HS-27A (cell line): ENCODE measurements at regions not wholly inside any gene's neighbourhood (a gene's known extent, or its start where the extent isn't known, plus 50 kb on each side); places are given as distances from the start of the nearest gene placed in this dataset.

ENCODE experiments used
- DNase-seq: peaks from one replicate; pipeline ENCODE4 v3.0.0-alpha.2; 2012; ENCODE audit warnings: low read depth, missing footprints

DNA sequence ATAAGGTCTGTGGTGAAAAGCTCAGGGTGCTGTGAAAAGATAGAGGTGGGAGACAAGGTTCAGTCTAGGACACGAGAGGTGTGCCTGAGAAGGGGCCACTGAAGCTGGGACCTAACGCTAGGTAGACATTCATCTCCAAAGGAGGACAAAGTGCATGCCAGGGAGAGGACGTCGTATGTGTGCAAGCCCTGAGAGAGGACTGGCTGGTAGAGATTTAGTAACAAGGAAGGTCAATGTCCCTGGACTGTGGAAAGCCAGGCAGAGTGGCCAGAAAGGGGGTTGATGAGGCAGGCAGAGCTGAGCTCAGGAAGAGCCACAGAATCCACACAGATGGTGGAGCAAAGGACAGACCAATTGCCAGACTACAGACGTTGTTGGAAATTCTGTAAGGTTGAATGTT, 817.6 kb downstream of the CCSER2 start:
- DNase-seq: no peak

DNA sequence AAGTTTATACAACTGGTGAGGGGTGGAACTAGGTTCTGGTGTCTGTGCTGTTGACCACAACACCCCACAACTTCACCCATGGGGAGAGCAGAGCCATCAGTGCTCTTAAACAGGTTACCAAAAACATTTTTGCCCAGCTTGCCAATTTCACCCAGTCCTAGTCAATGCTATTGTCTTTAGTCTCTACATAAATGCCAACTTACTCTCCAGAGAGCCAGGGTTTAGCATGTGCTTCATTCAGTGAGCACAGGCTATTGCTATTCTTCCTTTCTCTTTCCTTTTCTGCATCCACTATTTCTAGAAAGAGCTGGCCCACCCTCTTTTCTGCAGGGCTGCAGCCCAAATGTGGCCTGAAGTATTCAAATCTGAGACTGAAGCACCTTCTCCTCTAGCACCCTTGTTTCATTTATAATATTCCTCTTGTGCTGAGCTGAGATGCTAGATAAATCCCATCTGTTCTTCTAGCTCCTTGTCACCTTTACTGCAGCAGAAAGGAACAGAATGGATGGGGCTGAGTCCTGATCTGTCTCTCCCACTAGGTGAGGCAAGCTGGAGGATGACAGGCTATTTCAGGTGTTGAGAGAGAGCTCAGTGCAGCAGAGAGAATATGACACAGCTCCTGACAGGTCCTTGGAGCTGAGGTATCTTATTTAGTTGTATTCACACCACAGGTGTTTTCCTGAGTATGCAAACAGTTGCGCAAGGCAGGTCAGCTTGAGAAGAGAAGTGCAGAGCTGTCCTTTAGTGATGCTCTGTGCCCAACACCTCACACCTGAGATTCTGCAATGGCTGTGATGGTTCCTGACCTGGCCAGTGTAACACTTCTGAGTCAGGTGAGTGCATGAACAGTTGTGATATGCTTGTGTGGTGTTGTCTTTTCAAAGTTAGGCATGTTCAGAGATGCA, 819.2 kb downstream of the CCSER2 start:
- DNase-seq: no peak

DNA sequence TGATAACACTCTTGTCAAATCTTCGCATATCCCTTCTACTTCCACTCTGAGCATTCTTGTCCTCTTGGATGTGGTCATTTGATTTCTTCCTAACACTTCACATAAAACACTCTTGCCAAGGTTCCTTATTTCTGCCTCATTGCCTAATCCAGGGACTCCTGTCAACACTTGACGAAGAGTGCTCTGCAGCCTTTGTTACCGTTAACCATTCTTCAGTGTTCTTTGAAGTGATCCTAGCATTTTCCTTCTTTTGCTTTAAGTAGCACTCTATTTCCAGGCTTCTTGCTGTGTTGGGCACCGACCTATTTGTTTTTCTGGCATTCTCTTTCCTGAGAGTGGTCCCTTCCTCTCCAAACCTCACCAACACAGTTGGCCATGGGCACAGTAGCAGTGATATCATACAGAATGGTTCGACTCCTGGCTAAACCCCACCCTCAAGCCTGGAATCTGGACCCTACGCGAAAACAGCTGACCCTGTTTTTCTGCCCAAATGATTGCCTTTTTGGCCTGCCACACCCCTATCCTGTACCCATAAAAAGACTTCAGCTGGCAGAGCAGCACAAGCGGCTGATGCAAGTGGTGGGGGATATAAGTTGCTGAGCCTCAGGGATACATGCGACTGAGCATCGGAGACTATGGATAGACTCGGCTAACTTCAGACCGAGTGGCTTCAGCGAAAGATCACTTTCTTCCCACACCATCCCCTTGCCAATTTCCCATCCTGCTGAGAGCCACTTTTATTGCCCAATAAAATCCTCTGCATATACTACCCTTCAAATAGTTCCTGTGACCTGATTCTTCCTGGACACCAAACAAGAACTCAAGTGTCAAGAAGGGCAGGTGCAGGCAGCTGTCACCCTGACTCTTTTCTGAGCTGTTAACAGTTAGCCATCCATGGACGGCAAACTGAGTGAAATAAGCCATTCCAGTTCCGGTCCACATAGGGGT, 820.6 kb downstream of the CCSER2 start:
- DNase-seq: no peak

DNA sequence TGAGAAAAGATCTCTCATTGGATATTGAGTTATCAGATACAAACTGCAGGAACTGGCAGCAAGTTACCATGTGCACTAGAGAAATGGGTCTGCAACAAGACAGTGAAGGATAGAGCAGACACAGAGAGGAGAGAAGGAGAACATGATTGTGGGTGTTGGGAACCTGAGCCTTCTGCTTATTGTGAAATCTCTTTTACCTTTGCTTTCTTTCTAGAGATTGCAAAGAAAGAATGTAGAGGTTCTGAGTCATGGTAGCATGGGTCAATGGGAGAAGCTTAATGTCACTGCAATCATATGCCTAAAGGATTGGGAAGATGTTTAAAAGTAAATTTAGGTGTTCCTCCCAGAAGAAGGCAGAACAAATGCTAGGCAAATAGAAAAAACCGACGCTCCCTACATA, 821.4 kb downstream of the CCSER2 start:
- DNase-seq: no peak

DNA sequence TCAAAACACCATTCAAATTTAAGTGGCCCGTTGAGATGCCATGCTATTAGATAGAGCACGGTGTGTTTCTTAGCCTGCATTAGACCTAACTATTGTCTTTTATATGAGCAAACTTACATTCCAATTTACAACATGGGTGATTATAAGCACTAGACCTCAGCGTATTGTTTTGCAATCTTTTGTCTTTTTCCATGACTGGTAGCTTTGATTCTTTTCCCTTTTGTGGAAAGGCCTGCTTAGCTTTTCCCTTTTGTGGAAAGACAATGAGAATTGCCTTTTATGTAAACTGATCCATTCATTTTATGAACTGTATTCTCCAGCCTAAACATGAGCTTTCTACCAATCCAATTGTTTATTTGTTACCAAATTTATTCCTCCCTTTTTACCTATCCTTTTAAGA, 823.1 kb downstream of the CCSER2 start:
- no peak for DNase-seq

DNA sequence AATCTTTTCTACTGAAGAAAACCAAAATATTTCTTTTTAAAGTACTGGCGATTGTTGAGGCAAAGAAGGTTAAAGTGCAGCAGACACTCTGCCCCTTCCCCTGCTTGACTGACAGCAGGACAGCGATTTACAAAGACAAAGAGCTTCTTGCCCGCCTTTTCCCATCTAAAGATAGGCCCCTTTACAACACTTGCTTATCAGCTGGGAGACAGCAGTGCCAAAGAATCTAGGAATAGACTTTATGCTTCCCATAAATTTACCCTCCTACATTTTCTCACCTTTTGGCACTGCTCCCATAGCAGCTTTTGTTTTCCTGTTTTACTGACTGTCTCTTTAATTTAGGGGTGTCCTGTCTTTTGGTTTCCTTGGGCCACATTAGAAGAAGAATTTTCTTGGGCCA, 824.1 kb downstream of the CCSER2 start:
- no peak for DNase-seq

DNA sequence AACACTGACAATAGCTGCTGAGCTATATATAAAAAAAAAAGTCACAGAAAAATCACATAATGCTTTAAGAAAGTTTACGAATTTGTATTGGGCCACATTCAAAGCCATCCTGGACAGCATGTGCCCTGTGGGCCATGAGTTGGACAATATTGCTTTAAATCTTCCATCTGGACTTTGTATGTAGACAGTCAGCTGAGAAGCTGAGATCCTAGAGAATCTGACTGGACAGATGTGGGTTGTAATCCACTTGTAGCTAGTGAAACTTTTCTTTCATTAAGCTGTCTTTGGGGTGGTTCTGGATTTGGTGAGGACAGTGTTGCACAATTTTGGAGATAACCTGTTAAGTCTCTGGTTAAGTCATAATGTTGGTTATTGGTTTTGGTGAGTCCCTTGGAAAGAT, 824.5 kb downstream of the CCSER2 start:
- DNase-seq: no peak

DNA sequence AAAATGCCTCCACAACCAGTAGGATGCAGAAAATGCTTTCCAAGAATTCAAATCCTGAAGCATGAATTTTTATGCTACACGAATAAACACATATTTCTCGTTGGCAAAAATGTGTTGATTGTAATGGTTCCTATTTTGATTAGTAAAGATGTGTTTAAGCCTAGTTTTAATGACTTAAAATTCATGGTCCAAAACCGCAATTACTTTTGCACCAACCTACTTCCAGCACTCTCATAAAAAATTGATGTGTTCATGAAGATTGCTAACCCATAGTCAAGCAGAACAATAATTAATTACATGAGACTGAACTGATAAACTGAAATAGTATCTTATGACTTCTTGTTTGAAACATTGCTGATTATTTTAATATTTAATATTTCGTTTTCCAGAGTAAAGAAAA, 828.8 kb downstream of the CCSER2 start:
- no peak for DNase-seq

DNA sequence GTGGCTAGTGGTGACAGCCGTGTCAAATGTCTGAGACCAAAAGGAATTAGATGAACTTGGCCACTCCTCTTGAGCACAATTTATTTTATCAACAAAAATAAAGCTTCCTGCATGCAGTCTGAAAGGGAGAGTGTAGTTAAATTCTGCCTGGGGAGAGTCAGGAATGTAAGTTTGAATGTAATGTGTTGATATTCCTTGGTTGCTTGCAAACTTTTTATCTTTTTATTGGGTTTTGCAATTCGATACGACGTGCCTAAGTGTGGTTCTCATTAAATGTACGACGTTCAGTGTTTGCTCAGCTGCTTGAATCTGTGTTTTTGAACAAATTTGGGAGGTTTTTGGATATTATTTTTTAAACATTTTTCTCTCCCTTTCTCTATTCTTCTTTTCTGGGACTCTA, 839.9 kb downstream of the CCSER2 start:
- no peak for DNase-seq

DNA sequence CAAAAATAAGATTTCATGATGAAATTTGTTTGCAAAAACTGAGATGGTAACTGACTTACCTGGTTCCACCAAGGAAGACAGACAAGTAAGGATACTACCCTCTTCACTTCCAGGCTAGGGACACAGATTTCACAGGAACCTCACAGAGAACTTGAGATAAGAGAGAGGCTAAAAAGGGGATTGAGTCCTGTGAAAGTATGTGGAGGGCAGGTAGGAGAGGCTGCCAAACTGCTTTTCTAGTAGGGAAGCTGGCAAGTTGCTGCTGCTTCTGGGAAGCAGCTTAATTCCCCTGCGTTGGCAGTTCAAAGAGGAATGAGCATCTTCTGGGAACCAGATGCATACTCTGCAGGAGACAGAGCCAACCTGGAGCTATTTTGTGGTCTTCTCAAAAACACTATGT, 841.6 kb downstream of the CCSER2 start:
- DNase-seq: no peak

DNA sequence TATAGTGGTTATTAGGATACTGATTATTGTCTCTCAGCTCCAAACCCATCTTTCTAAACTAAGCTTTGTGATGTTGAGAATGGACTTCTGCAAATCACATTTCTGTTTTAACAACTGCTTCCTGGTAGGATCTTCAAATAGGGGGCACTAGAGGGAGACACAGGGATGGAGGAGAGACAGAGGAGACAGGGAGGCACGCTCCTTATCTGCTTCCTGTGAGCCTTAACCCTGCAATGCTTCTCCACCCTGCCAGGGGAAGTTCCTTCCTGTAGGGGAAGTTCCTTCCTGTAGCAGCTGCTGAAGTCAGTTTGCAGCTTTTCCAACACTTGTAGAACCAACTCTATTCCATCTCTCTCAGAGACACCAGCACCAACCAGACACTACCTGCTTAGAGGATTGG, 847.2 kb downstream of the CCSER2 start:
- DNase-seq: no peak

DNA sequence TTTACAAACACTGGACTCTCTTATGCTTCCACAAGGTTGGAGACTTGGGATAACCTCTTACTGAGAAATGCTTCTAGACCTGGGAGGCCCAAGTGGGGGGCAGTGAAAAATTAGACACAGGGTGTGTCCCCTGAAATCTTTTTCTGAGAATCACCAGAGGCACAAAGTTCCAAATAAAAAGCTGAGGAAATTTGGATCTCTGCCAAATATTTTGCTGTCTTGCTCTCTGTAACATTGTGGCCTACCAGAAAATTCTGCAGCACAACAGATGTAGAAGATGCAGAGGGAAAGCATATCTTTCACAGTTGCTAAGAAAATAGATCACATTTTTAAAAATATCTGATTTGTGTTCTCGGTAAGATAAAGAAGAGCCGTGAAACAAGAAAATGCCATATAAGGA, 849.4 kb downstream of the CCSER2 start:
- no peak for DNase-seq

DNA sequence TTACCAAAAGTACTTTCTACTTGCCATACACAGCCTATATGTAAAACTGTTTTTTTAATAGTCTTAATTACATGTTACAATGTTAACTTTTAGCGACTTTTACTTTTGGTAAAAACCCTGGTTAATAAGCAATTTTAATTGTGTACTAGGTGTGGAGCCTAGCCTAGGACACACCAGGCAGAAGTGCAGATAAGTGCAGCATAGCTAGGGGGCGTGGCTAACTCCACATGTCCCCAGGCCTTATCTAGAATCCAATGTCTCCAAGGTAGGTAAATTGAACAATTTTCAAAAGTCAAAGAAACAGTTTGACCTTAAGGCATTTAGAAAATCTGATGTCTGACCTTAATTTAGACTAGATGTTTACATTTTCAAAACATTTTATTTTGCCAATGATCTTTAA, 858.7 kb downstream of the CCSER2 start:
- no peak for DNase-seq

DNA sequence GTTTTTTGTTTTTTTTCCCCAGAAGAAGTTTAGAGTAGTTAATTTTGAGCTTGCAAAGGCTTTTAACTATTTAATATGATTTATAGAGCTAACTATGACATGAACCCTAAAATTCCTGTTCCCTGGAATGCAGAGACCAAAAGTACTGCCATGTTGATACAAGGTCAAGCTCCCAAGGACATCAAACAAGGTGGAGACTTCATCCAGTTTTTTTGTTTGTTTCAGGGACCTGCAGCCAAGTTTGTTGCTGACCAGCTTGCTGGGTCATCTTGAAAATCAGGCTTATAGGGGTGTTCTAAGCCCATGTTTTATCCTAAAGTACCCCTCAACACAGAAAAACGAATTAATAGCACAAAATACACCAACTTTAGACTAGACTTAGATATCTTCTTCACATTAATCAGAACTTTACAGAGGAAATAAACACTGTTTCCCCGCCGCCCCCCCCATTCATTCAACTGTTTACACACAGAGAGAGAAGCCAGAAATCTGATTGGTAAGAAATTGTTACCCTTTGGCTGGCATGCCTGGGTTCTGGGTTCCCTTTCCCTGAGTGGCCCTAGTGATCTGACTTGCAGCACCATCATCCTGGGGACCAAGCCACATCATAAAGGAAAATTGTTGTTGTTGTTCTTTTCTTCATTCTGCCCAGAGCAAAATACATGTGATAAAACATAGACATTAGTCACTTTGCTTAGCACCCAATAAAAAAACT, 860.5 kb downstream of the CCSER2 start:
- no peak for DNase-seq

DNA sequence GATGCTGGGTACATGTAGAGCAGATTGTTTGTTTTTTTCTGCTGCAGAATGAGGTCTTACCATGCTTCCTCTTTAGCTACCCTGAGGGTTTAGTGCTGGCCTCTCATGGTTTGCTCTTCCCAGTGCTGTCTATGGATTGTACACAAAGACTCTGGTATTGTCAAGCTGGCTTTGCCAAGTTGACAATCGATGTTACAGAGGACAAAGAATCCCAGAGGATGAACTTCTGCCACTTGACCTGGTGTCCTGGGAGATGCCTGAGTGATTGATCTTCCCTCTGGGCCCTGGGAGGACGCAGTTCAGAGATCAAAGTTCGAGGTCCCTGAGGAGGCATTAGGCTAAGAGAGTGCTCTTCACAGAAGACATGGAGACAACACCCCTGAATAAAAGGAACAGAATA, 865.4 kb downstream of the CCSER2 start:
- DNase-seq: no peak

DNA sequence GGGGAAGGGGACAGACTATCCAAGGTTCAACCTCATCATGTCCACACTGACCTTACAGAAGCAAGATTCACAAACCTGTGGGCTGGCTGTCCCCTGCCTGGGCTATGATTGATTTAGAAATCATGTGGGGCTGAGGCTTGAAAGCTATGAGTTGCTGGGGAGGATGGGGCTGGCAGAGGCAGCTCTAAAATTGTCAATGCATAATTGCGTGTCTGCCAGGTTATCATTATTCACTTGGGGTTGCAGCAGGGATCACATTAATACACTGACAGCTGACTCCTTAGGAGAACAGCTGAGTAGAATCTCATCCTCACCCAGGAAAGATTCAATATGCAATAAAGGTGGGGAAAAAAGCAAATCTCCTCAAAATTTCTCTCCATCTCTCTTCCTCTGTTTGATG, 866.3 kb downstream of the CCSER2 start:
- DNase-seq: no peak

DNA sequence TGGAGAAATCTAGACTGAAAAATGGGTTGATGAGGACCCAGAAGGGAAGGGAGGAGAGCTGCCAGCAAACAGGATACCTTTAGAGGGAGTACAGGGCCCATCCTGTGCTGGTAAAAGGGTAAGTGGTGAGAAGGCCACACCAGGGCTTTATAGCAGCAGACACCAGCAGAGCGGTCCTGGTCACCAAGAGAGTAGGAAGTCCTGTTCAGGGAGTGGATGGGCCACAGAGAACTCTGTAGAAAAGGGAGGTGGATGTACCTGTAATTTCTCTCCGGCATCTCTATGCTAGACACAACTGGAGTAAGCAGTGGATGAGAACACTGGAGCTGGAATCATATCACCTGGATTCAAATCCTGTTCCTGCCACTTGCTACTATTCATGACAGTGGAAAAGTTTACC, 867.2 kb downstream of the CCSER2 start:
- no peak for DNase-seq

DNA sequence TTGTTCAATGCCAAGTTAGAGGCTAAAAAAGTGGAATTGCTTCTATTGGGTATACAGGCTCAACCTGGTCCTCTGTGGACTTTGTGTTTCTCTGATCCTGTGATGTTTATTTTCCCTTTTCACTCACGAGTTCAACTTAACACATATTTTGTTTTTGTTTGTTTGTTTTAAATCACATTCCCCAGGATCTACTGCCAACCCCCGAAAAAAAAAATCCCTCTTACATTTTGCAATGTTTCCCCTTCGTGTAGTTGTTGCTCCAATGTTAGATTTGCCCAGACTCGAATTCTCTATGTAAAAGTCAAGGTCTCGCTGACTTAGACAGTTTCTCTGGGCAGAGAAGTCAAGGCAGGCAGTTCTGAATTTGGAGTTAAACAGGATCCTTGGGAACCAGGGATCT, 876.4 kb downstream of the CCSER2 start:
- DNase-seq: no peak

DNA sequence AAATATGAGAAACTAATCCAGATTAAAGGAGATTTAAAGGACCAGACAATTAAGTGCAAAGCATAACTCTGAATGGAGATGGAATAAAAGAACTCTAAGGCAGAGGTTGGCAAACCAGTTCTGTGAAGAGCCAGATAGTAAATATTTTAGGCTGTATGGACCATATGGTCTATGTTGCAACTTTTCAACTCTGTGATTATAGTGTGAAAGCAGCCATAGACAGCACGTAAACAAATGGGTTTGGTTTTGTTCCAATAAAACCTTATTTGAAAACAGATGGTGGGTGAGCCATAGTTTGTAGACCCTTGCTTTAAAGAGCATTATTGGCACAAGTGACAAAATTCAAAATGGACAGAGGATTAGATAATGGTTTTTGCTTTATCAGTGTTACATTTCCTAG, 884.1 kb downstream of the CCSER2 start:
- no peak for DNase-seq

DNA sequence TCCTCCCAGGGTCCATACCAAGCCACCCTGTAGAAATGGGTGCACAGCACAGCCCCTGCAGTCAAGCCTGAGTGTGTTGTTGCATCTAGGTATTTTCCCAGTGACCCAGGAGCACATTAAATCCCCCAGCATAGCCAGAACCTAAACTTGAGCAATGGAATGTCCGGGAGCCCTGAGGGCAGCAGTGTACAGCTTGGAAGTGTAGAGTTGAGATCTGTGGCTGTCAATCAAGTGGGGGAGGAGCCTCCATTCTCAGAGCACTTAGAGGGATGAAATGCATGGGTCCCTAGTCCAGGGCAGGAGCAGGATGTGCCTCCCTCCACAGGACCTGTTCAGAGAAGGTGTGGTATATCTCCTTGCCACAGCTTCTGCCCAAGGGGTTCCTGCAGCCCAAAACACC, 885.1 kb downstream of the CCSER2 start:
- no peak for DNase-seq

DNA sequence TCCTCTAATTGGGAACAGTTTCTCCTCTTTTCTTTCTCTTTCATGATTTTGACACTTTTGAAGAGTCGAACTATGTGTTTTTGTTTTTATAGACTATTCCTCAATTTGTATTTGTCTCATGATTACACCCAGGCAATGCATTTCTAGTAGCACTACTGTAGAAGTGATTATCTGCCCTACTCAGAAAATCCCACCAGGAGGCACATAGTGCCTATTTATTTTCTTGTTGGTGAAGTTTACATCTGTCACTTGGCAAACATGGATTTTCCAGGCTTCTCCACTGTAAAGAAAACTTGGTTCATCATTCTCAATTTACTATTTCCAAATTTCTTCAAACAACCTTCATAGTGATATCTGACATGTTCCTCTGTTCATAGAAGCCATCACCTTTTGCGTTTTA, 893.9 kb downstream of the CCSER2 start:
- no peak for DNase-seq

DNA sequence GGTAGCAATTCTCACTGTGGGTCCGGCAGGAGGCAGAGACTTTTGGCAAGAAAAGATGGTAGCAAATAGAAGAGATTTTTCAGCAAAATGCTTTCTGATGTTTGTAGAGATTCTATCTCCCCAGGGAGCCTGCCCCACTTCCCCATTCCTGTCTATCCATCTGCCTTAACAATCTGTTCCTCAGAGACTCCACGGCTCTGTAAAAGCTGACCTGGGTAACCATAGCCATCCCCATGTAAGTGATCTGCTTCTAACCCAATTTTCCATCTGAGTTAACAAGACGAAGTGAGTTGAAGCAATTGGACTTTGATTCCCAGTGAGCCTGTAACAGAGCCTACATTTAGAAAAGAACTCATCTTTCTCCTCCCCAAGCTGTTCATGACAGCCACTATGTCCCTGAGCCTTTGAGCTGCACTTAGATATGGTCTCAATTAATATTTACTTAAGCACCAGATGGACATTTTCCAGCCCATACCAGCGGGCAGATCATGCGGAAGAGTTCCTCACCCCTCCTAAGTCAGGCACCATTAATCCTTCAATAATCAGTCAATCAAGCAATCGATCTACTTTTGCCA, 896.1 kb downstream of the CCSER2 start:
- no peak for DNase-seq
